ENCODE measurements at regions not wholly inside any gene's neighbourhood (a gene's known extent, or its start where the extent isn't known, plus 50 kb on each side); places are given as distances from the start of the nearest gene placed in this dataset.

DNA sequence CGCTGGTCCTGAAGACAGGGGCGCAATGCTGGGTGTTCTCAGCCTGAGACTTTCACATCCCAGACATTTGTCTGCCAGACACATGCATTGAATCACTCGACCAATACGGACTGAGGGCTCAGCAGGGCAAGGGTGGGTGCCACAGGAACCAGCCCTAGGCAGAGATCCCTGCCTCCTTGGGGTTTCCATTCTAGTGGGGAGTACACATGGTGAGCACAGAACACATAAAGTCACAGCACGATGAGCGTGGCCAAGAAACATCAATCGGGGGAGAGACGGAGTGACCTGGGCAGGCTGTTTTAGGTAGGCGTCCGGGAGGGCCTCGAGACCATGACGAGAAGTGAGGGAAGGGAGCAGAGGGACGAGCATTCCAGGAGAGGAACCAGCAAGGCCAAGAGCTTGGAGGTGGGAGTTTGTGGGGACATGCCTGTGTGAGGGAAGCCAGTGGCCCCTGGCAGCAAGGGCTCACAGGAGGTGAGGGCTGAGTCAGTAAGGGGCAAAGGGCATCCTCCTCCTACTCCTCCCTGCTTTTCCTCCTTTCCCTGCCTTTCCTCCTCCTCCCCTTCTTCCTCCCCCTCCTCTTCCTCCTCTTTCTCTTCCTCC lies 126.3 kb upstream of the PEG3 start:
- no peak for TF ChIP-seq FOXA1 (IDR thresholded peaks at IDR 0.05)
- no peak for TF ChIP-seq BHLHE40 (IDR thresholded peaks at IDR 0.05; ENCODE audit: borderline replicate concordance)
- no peak for TF ChIP-seq HDGF (IDR thresholded peaks at IDR 0.05; ENCODE audit: borderline replicate concordance)
- TF ChIP-seq SUZ12 (IDR thresholded peaks at IDR 0.05): no peak
- TF ChIP-seq CTBP1 (IDR thresholded peaks at IDR 0.05; ENCODE audit: borderline replicate concordance): no peak
- no peak for TF ChIP-seq TARDBP (IDR thresholded peaks at IDR 0.05)
- TF ChIP-seq ARNT (IDR thresholded peaks at IDR 0.05): no peak
- no peak for TF ChIP-seq SP1 (IDR thresholded peaks at IDR 0.05)
- no peak for TF ChIP-seq NFRKB (IDR thresholded peaks at IDR 0.05)
- no peak for TF ChIP-seq FOXK2 (IDR thresholded peaks at IDR 0.05)
